ENCODE measurements at regions not wholly inside any gene's neighbourhood (a gene's known extent, or its start where the extent isn't known, plus 50 kb on each side); places are given as distances from the start of the nearest gene placed in this dataset.

- no peaks in the 10 kb centered on the region for H4K20me1 ChIP-seq
- H3K4me1 ChIP-seq = no peaks in the 10 kb centered on the region
- H3K27ac ChIP-seq = no peak overlapping the region
- no peaks in the 10 kb centered on the region for H3K36me3 ChIP-seq
- no peak overlapping the region for H3K4me2 ChIP-seq
- TF ChIP-seq Cebpa-rat (IDR thresholded peaks at IDR 0.05) = no peak
- no peaks in the 10 kb centered on the region for H3K27me3 ChIP-seq
- no peak overlapping the region for H3K9ac ChIP-seq
- H3K4me3 ChIP-seq = no peak overlapping the region
- no peaks in the 10 kb centered on the region for H3K9me3 ChIP-seq
These were observed 68.4 kb downstream of the ZIC5 start for GRCh38 chr13:99903140-99903539.

- no peak for TF ChIP-seq Cebpa-rat (IDR thresholded peaks at IDR 0.05)
- no peak overlapping the region for H3K9ac ChIP-seq
- no peaks in the 10 kb centered on the region for H3K36me3 ChIP-seq
- no peaks in the 10 kb centered on the region for H4K20me1 ChIP-seq
- H3K4me2 ChIP-seq = no peak overlapping the region
- no peak overlapping the region for H3K27ac ChIP-seq
- H3K9me3 ChIP-seq = no peaks in the 10 kb centered on the region
- H3K27me3 ChIP-seq = no peaks in the 10 kb centered on the region
- no peak overlapping the region for H3K4me3 ChIP-seq
- H3K4me1 ChIP-seq = no peaks in the 10 kb centered on the region
These were observed 68.9 kb downstream of the ZIC5 start for GRCh38 chr13:99902657-99903056.

- Histone ChIP-seq H3K4me2 (no peak overlapping the region), H3K4me3 (no peak overlapping the region), H4K20me1 (no peaks in the 10 kb centered on the region), H3K27me3 (peaks cover 15% of the 10 kb centered on the region), H3K36me3 (no peaks in the 10 kb centered on the region), H3K27ac (no peak overlapping the region), H3K4me1 (no peaks in the 10 kb centered on the region), H3K9ac (no peak overlapping the region), H3K9me3 (peaks cover 8% of the 10 kb centered on the region)
- no peak for TF ChIP-seq Cebpa-rat (IDR thresholded peaks at IDR 0.05)
These were observed 70.6 kb downstream of the ZIC5 start for GRCh38 chr13:99900960-99901359.

- Histone ChIP-seq H4K20me1 (no peaks in the 10 kb centered on the region), H3K4me1 (no peaks in the 10 kb centered on the region), H3K27me3 (peaks cover 41% of the 10 kb centered on the region)
These were observed 73.1 kb downstream of the ZIC5 start for GRCh38 chr13:99898421-99898820.

DNA sequence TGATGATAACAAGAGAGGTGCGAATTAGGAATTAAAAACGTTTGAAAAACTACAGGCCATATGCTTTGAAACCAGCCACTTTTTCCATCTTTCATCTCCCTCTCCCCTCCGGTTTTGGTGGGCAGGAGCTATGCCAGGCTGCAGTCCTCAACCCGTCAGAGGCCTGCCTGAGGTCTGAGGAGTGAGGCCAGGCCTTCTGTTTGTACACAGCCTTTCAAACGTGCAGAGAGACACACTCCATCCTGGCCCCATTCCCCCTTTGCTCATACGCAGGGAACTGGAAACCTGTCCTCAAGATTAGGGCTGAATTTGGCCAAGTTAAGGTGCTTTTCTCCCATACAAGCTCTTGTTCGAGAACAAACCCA is 74.5 kb downstream of the ZIC5 start:
- Histone ChIP-seq H3K36me3 (no peaks in the 10 kb centered on the region), H3K4me1 (no peaks in the 10 kb centered on the region), H3K9ac (no peak overlapping the region), H3K27ac (no peak overlapping the region), H3K4me3 (no peak overlapping the region), H3K9me3 (peaks cover 22% of the 10 kb centered on the region), H3K27me3 (peaks cover 44% of the 10 kb centered on the region), H3K4me2 (no peak overlapping the region), H4K20me1 (no peaks in the 10 kb centered on the region)
- TF ChIP-seq Cebpa-rat (IDR thresholded peaks at IDR 0.05) = no peak

More at GRCh38 chr13:99898421-99898820, 73.1 kb downstream of the ZIC5 start:
- Histone ChIP-seq H3K9me3 (peaks cover 22% of the 10 kb centered on the region), H3K36me3 (no peaks in the 10 kb centered on the region), H3K4me2 (no peak overlapping the region), H3K27ac (no peak overlapping the region), H3K9ac (no peak overlapping the region), H3K4me3 (no peak overlapping the region)
- TF ChIP-seq Cebpa-rat (IDR thresholded peaks at IDR 0.05) = no peak

GRCh38 chr13:99896369-99897075 is 75.0 kb downstream of the ZIC5 start:
- peak overlapping the region; percentile 41; the same call in 1 of the 2 replicates for H3K4me3 ChIP-seq
- no peaks in the 10 kb centered on the region for H3K36me3 ChIP-seq
- peaks cover 22% of the 10 kb centered on the region for H3K9me3 ChIP-seq
- H3K27me3 ChIP-seq = peaks cover 44% of the 10 kb centered on the region
- no peak overlapping the region for H3K4me2 ChIP-seq
- H3K9ac ChIP-seq = no peak overlapping the region
- H3K4me1 ChIP-seq = no peaks in the 10 kb centered on the region
- no peaks in the 10 kb centered on the region for H4K20me1 ChIP-seq
- no peak for TF ChIP-seq Cebpa-rat (IDR thresholded peaks at IDR 0.05)
- H3K27ac ChIP-seq = no peak overlapping the region

GRCh38 chr13:99895444-99896368 is 75.9 kb downstream of the ZIC5 start:
- Histone ChIP-seq H3K27ac (no peak overlapping the region), H4K20me1 (no peaks in the 10 kb centered on the region), H3K36me3 (no peaks in the 10 kb centered on the region), H3K4me3 (peak overlapping the region; percentile 41), H3K27me3 (peaks cover 44% of the 10 kb centered on the region), H3K4me1 (no peaks in the 10 kb centered on the region), H3K9me3 (peaks cover 22% of the 10 kb centered on the region), H3K9ac (no peak overlapping the region), H3K4me2 (no peak overlapping the region)
- TF ChIP-seq Cebpa-rat (IDR thresholded peaks at IDR 0.05) = no peak

DNA sequence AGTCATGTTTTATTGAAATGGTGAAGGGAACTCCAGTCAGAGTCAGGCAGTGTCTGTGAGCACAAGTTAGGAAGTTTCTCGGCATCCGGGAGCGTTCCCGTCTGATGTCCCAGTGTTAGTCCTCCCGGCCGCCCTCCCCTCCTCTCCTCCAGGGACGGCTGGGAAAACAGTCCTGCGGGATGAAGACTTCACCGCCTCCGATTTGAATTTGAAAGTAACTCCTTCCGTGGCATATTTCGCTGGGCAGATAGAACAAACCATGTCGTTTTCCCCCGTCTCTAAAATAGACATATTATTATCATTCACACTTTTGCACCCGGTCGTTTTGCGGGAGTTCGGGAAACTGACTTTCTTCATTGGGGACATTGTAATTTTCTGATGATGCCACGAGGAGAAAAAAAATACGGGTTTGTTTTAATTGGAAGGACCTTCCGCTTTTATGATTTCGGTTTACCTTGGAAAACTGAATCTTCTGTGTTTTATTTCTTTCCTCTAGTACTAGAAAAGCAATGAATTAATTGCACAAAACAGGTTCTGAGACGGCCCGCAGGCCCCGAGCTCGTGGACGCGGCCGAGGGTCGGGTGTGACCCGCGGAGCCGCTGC is 76.6 kb downstream of the ZIC5 start:
- Histone ChIP-seq H4K20me1 (no peaks in the 10 kb centered on the region), H3K27me3 (peaks cover 44% of the 10 kb centered on the region), H3K36me3 (no peaks in the 10 kb centered on the region), H3K9ac (no peak overlapping the region), H3K9me3 (peaks cover 22% of the 10 kb centered on the region), H3K4me1 (no peaks in the 10 kb centered on the region), H3K27ac (no peak overlapping the region), H3K4me3 (peak overlapping the region; percentile 41; the same call in 1 of the 2 replicates), H3K4me2 (no peak overlapping the region)
- TF ChIP-seq Cebpa-rat (IDR thresholded peaks at IDR 0.05) = no peak

DNA sequence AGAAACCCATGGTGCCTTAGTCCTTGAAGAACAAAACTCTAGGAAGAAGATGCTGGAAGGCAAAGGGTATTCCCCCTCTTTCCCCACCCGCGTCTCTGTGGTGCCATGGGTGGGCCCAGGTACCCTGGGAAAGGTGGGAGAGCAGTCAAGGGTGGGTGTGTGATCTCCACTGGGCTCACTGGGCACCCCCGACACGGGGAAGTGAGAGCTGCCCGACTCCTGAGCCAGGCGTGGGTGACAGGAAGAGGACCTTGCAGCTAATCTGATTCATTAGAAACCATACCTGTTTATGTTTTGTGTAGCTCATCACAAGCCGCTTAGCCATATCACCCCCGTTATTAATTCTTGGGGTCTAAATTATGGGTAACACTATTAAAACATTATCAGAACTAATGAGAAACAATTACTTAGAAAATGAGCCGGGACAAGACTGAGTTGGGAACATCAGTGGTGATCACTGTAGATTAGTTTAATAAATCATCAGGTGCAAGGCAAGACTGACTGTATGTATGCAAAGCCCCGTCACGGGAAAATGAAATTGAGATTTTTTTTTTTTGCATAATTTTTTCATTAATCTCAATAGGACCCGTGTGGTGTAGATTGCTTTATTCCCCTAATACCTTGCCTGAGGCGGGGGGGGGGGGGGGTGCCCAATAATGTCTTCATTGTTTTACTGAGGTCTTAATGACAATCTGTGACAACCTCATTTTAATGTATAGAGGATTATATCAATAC is 77.3 kb downstream of the ZIC5 start:
- no peak overlapping the region for H3K4me3 ChIP-seq
- H3K4me1 ChIP-seq = no peaks in the 10 kb centered on the region
- no peak for TF ChIP-seq Cebpa-rat (IDR thresholded peaks at IDR 0.05)
- H3K9me3 ChIP-seq = peaks cover 22% of the 10 kb centered on the region
- no peak overlapping the region for H3K4me2 ChIP-seq
- no peak overlapping the region for H3K27ac ChIP-seq
- H3K27me3 ChIP-seq = peaks cover 44% of the 10 kb centered on the region
- no peaks in the 10 kb centered on the region for H4K20me1 ChIP-seq
- no peak overlapping the region for H3K9ac ChIP-seq
- no peaks in the 10 kb centered on the region for H3K36me3 ChIP-seq

Measured in BLaER1 (cell line).